GM23248 (cell line): ENCODE measurements at regions not wholly inside any gene's neighbourhood (a gene's known extent, or its start where the extent isn't known, plus 50 kb on each side); places are given as distances from the start of the nearest gene placed in this dataset.

Experiments used
- EZH2 ChIP-seq: fragments of 200-600 bp; sonication (generic); IDR thresholded peaks from 2 replicates; pipeline ENCODE4 v1.6.1; 2018; ENCODE audit warnings: antibody characterized with exemption, mild to moderate bottlenecking; ENCODE audit not compliant: insufficient read depth, poor library complexity, severe bottlenecking
- EZH2phosphoT487 ChIP-seq: fragments of 200-600 bp; sonication (generic); IDR thresholded peaks from 2 replicates; pipeline ENCODE4 v1.6.1; 2018; ENCODE audit warnings: antibody characterized with exemption, moderate library complexity, mild to moderate bottlenecking, low read depth; ENCODE audit not compliant: insufficient read depth

- TF ChIP-seq EZH2 (no peak), EZH2phosphoT487 (no peak)
Observed at GRCh38 chr5:122258241-122258640, 53.8 kb upstream of the SNCAIP start.
